ENCODE measurements at regions not wholly inside any gene's neighbourhood (a gene's known extent, or its start where the extent isn't known, plus 50 kb on each side); places are given as distances from the start of the nearest gene placed in this dataset.

- no peak for TF ChIP-seq CTCF (IDR thresholded peaks at IDR 0.05)
- no peak for TF ChIP-seq POLR2A (IDR thresholded peaks at IDR 0.05)
Measured at GRCh38 chr22:27046086-27046485, 388.7 kb downstream of the MIAT start.

Data from vagina (tissue), 2 donors.